ENCODE measurements at regions not wholly inside any gene's neighbourhood (a gene's known extent, or its start where the extent isn't known, plus 50 kb on each side); places are given as distances from the start of the nearest gene placed in this dataset.

GRCh38 chr12:125683748-125684381 lies 618.6 kb downstream of the AACS start:
- Histone ChIP-seq H3K36me3 (ENCODE audit: control insufficient read depth in 2 of 3, insufficient read depth in 3 of 3, low read length in 3 of 3) (no peaks in the 10 kb centered on the region), H3K4me1 (ENCODE audit: control insufficient read depth in 2 of 3, insufficient read depth in 2 of 3, low read depth in 1 of 3, low read length in 3 of 3) (no peaks in the 10 kb centered on the region), H3K9ac (ENCODE audit: low read length in 3 of 3) (no peak overlapping the region), H3K4me3 (ENCODE audit: low read length in 3 of 3) (no peak overlapping the region), H3K27ac (ENCODE audit: low read depth in 2 of 2, low read length in 2 of 2) (no peak overlapping the region), H3K9me3 (ENCODE audit: control insufficient read depth in 2 of 3, insufficient read depth in 1 of 3, low read length in 3 of 3) (no peaks in the 10 kb centered on the region), H3K27me3 (ENCODE audit: control insufficient read depth, insufficient read depth, low read length) (no peaks in the 10 kb centered on the region)
- TF ChIP-seq CTCF (IDR thresholded peaks at IDR 0.05; ENCODE audit: borderline replicate concordance, extremely low read depth, insufficient read depth), result peak; percentile 41
- intact Hi-C loops (cut with DNase I), result no loop called here
- DNase-seq, result peak in 4 of 5 donors; percentile 69 to 74 (median 72)
- FAIRE-seq, result no peak

GRCh38 chr12:125684968-125685790 lies 619.9 kb downstream of the AACS start:
- intact Hi-C loops (cut with DNase I), result no loop called here

GRCh38 chr12:125685915-125686314 lies 620.7 kb downstream of the AACS start:
- FAIRE-seq, result no peak
- Histone ChIP-seq H3K9ac (ENCODE audit: low read length in 3 of 3) (no peak overlapping the region), H3K27ac (ENCODE audit: low read depth in 2 of 2, low read length in 2 of 2) (no peak overlapping the region), H3K9me3 (ENCODE audit: control insufficient read depth in 2 of 3, insufficient read depth in 1 of 3, low read length in 3 of 3) (no peaks in the 10 kb centered on the region), H3K27me3 (ENCODE audit: control insufficient read depth, insufficient read depth, low read length) (no peaks in the 10 kb centered on the region), H3K4me3 (ENCODE audit: low read length in 3 of 3) (no peak overlapping the region), H3K36me3 (ENCODE audit: control insufficient read depth in 2 of 3, insufficient read depth in 3 of 3, low read length in 3 of 3) (no peaks in the 10 kb centered on the region), H3K4me1 (ENCODE audit: control insufficient read depth in 2 of 3, insufficient read depth in 2 of 3, low read depth in 1 of 3, low read length in 3 of 3) (no peaks in the 10 kb centered on the region)
- peak in 2 of 5 donors; percentile 61 to 83 for DNase-seq
- no peak for TF ChIP-seq CTCF (IDR thresholded peaks at IDR 0.05; ENCODE audit: borderline replicate concordance, extremely low read depth, insufficient read depth)
- intact Hi-C loops (cut with DNase I), result no loop called here

More at GRCh38 chr12:125684968-125685790, 619.9 kb downstream of the AACS start:
- DNase-seq (no peak), FAIRE-seq (no peak)
- Histone ChIP-seq H3K9ac (ENCODE audit: low read length in 3 of 3) (no peak overlapping the region), H3K36me3 (ENCODE audit: control insufficient read depth in 2 of 3, insufficient read depth in 3 of 3, low read length in 3 of 3) (no peaks in the 10 kb centered on the region), H3K4me1 (ENCODE audit: control insufficient read depth in 2 of 3, insufficient read depth in 2 of 3, low read depth in 1 of 3, low read length in 3 of 3) (no peaks in the 10 kb centered on the region), H3K27ac (ENCODE audit: low read depth in 2 of 2, low read length in 2 of 2) (no peak overlapping the region), H3K27me3 (ENCODE audit: control insufficient read depth, insufficient read depth, low read length) (no peaks in the 10 kb centered on the region), H3K9me3 (ENCODE audit: control insufficient read depth in 2 of 3, insufficient read depth in 1 of 3, low read length in 3 of 3) (no peaks in the 10 kb centered on the region), H3K4me3 (ENCODE audit: low read length in 3 of 3) (no peak overlapping the region)
- TF ChIP-seq CTCF (IDR thresholded peaks at IDR 0.05; ENCODE audit: borderline replicate concordance, extremely low read depth, insufficient read depth), result no peak
